Anterior cingulate cortex (tissue), 58 donors: ENCODE measurements at regions not wholly inside any gene's neighbourhood (a gene's known extent, or its start where the extent isn't known, plus 50 kb on each side); places are given as distances from the start of the nearest gene placed in this dataset.

ENCODE experiments used
- DNase-seq, 58 donors: peaks; one replicate each; lab custom pipeline; 2025; lab: John Stamatoyannopoulos, UW

DNA sequence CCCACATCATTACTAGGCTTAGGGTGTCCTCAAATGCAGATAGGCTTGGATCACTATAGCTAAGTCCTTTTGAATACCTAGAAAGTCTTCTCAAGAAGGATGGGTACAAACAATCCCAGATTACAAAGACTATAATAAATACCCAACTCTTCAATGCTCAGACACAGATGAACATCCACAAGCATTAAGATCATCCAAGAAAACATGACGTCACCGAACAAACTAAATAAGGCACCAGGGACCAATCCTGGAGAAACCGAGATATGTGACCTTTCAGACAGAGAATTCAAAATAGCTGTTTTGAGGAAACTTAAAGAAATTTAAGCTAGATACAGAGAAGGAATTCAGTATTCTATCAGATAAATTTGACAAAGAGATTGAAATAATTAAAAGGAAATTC, 108.0 kb upstream of the PLPP4 start:
- no peak for DNase-seq

DNA sequence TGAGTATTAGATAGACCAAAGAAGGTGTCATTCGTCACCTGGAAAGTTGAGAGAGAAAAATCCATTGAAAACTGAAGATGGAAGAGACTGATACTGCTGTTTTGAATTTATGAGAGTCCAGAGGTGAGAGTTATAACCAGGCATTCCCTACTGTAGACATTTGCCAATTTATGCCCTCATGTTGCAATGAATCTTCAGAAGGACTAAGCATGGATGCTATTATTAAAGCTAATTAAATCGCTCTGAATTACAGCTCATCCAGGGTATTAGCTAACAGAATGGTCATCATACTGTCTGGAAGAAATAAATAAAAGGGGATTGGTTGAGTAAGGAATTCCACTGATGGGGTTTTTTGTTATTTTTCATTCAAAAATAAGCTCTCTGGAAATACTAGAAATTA, 101.6 kb upstream of the PLPP4 start:
- no peak for DNase-seq

DNA sequence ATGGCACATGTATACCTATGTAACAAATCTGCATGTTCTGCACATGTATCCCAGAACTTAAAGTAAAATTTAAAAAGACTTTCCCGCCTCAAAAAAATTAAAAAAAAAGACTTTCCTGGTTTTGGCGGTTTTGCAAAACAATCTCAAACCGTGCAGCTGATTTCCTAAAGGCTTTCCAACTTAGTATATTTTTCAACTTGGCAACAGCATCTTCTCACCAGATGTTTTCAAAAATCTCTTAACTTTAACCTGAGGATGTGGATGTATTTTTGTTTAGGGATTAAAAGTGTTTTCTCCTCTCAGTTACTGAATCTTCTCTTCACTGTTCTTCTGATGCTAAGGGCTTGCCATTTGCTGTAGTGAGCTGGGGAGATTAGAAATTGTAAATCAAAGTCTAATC, 96.5 kb upstream of the PLPP4 start:
- DNase-seq = no peak

DNA sequence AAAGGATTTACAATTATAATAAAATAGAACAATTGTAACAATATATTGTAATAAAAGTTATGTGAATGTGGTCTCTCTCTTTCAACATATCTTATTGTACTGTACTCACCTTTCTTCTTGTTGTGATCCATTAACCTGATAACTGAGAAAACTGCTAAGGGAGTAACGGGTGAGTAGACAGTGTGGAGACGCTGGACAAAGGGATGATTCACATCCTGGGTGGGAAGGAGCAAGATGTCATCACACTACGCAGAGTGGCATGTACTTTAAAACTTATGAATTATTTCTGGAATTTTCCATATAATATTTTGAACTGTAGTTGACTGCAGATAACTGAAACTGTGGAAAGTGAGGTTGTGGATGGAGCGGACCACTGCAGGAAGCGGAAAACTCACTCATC, 91.2 kb upstream of the PLPP4 start:
- no peak for DNase-seq

DNA sequence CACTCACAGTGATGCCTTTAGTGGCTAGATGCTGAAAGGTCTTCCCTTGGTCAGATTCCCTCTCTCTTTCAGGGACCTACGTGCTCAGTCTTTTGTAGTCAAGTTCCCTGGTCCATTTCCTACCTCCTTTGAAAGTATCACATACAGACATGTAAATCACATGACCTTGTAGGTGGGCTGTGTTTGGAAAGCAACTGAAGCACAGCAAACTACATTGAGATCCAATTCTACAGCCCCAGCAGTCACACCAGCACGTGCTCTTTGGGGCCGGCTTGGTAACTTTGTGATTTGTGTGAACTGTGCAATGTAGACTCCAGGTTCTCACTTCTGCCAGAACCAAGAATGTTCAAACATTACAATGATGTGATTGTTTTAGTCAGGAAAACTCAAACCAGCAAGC, 89.7 kb upstream of the PLPP4 start:
- no peak for DNase-seq

DNA sequence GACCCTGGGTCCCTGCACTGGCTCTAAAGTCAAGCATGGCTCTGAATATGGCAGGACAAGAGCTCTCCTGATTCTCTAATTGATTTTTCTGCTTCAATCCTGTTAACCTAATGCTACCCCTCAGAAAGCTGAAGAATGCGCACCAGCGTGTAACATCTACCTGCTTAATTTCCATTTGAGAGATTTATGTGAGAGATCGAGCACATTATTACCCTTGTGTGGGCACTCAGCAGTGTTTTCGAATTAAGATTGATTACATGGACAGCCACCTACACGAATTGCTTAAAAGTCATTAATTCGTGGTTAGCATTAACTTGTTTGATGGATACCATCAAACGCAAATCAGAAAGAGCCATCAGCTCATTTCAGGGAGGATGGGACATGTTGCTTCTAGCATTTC, 88.7 kb upstream of the PLPP4 start:
- DNase-seq = no peak

DNA sequence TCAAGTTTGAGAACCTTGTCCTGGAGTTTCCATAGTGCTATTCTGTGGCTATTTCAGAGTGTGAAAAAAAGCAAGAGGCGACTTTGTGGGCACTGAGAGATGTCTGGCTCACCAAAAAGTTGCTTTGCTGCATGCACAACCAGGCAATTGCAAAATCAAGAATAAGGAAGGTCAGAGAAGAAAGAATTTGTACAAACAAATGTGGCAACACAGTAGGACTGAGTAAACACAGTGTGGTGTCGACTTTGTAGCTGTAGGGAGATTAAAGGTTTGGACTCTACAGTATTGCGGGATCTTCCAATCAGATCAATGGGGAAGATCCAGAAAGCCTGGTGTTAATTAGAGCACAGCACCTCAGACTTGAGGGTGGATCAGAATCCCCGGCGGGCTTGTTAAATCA, 88.1 kb upstream of the PLPP4 start:
- DNase-seq = no peak

DNA sequence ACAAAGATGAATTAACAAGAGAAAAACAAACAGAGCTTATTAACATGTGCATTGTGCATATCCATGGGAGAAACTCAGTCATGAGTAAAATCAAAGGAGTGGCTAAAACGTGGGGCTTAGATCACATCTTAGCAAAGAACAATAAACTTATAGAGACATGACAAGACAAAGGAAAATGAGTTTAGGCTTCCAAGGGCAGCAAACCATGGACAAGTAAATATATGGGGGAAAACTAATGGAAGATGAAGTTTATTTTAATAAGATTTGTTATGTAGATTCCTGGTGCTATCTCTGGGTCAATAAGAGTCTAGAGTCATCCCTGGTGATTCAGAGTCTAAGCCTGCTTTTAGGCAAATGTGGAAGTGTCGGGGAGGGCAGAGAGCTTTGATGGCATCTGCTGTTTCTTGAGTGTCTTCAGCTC, 87.2 kb upstream of the PLPP4 start:
- no peak for DNase-seq

DNA sequence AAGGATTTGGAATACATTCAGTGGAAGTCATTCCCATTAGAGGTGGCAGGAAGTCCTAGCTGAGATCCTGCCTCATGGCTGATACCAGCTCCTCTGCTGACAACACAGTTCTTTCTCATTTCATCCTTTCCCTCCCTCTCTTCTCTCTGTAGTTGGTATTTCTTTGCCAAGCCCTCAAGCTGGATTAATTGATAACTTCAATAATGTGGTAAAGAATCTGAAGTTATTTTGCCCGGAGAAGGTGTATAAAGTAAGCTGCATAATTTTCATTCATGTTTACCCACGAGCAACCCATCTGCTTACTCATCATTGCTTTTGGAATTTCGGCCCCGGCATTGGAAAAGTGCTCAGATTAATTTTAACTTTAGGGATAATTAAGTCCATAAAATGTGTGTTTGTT, 85.2 kb upstream of the PLPP4 start:
- no peak for DNase-seq

DNA sequence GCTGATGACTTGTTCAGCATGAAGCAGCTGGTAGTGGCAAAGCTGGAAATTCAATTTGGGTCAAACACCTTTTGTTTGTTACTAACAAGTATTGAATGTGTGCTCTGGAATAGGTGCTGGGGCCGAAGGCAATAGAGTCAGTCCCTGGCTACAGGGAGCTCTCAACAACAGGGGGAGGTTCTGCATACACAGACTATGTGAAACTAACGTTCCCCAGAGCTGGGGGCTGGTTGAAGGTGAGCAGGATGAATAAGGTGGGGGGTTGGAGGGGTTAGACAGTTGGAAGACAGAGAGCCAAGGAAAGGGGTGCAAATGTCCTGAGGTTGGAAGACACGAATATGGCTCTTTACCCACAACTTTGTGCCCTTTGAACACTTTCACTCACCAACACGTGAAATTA, 84.1 kb upstream of the PLPP4 start:
- DNase-seq = no peak

DNA sequence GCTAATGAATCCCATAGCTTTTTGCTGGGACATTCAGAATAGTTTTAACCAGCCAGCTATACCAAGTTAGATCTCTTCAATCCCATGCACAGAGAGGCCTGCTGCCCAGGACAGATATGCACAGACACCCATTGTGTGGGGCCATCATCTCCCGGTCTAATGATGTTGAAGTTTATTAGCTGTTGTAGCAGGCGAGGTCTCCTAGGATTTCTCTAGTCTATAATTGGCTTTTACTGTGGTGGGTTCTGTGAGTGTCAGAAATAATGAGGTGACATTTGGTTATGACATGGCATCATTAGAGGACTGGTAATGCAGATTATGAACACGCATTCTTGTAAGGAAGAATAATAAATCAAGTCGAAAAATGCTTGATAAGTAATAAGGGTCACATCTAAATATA, 81.4 kb upstream of the PLPP4 start:
- DNase-seq = no peak

DNA sequence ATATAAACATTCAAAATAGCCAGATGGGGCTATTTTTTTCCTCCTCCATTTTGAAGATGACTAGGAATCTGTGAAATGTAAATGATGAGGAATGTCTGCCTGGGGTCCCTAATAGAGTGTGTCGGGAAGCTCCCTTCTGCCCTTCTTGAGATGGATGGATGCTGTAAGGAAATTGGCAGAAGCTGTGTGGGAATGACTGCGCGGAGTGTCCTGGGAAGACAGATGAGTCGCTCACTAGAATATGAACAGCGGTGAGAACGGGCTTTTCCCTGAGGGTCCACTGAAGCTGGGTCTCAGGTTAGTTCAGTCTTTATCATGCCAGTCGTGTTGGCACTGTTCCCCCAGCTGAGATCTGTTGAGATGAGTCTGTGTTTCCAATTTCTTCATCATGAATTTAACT, 75.1 kb upstream of the PLPP4 start:
- DNase-seq = no peak

DNA sequence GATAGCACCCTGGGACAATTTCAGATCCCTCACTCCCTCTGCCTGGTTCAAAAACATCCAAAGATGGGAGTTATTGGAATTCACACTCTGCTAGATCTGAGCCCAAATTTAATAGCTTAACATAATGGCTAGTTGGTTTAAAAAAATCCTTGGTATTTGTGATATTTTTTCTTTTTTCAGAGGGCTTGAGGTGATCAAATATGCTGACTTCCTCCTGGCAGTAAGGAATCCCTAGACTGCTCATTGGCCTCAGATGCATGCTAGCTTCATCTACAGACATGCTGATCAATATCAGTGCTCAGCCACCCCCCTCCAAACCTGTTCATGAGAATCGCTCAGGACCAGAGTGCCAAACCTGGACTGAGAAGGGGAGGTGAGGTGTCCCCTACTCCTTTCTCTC, 74.7 kb upstream of the PLPP4 start:
- no peak for DNase-seq

DNA sequence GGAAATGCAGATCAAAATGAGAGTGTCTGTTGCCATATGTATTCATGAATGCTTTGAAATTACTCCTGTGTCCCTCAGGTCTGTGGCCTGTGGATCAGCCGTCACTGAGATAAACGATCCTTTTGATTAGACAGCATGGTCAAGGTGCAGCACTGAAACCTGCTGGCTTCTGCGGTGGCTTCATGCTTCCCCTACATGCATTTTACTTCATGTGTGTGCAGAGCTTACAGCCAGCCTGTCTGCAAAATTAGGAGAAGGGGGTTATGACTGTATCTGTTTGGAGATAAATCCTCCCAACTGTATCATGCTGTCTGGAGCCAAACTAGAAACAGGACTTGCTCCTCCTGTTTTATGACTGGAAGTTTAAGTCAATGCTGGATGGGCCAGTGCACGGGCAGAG, 71.0 kb upstream of the PLPP4 start:
- no peak for DNase-seq

DNA sequence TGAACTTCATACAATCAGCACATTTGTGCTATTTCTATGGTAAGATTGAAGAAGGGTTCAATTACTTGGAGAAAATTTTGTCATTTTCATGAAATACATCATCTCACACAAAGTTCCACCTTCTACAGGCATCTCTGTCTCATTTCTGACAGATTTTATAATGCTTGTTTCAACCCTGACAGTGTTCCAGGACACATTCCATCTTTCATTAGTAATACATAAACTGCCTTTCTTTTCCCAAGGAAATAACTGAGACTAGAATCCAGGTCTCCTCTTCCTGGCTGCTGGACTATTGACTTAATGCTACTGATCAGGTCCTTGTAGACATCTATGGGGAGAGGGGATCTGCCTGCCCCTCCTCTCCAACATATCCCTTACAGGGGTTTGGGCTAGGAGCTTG, 70.1 kb upstream of the PLPP4 start:
- DNase-seq = no peak

DNA sequence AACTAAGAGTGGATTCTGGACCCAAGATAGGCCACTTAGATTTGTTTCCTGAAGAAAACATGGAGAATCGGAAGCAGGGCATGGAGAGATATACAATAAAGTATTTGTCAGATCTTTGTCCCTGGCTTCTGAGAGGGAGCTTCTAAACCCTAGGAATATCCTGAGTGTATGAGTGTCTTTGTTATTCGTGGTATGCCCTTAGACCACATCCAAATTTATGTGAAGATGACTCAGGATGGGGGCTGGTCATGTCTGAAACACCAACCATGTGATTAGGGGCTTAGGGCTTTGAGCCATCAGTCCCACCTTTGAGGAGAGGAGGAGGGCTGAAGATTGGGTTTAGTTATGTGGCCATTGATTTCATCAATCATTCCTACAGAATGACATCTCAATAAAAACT, 69.7 kb upstream of the PLPP4 start:
- DNase-seq = no peak

DNA sequence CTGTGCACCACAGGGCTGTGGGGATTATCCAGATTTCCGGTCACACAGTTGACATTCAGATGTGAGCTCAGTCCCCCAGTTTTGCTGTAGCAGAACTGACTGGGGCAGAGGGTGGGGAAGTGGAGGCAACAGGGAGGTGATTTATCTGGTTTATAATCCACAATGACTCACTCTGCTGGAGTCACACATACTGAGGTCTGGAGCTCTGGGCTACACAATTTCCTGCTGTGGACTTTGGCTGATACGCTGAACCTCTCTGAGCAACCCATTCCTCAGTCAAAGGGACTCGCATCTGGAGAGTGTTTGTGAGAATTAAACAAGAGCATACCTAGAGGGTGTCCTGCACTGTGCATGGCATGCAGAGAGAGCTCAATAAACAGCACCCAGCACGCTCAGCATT, 64.8 kb upstream of the PLPP4 start:
- DNase-seq = no peak

DNA sequence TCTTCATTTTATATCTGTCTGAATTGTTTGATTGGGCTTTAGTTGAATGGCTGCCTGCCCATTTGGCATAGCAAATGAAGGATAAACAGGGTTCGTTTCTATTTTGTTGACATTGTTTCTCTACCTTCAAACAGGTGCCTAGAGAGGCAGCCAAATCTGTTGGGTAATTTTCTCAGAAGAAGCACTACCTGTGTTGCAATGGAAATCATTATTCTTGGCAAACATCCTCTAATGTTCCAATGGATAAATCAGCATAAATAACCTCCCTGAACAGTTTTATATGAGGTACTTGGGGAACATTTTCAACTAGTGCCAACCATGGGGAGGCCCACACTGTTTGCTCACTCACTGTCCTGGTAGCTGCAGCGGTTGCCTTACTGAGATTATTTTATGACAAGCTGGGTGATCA, 64.4 kb upstream of the PLPP4 start:
- DNase-seq = no peak

DNA sequence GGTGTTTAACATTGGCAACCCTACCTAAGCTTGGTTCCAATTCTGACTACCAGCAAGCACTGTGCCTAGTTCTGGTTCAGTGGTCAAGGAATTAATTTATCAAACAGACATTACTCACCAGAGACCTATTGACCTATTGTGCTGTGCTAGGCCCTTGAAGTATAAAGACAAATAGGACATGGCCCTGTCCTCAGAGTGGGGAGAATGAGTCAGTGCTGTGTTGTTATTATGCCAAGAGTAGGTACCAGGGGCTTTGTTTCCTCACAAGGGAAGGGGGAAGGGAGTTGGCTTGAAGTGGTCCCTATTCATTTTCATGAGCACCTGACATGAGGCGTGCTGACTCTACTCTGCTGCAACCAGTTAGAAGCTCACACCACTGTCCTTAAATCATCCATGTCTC, 62.6 kb upstream of the PLPP4 start:
- no peak for DNase-seq

DNA sequence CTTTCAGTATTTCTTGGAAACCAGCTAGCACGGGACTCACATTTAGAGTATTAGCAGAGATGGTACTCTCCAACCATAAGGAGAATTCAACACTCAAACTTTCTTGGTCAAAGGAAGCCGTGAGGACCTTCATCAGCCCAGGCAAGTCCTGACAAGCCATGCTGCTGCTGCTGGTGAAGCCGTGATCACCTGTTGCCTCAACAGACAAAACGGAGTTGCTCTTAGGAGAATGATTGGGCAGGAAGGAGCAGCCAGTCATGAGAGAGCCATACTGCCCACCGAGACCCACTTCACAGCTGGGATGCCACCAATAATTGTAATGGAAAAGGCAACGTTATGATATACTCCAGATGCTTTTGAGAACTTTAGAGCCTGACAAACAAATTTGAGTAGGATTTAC, 60.8 kb upstream of the PLPP4 start:
- DNase-seq = no peak

DNA sequence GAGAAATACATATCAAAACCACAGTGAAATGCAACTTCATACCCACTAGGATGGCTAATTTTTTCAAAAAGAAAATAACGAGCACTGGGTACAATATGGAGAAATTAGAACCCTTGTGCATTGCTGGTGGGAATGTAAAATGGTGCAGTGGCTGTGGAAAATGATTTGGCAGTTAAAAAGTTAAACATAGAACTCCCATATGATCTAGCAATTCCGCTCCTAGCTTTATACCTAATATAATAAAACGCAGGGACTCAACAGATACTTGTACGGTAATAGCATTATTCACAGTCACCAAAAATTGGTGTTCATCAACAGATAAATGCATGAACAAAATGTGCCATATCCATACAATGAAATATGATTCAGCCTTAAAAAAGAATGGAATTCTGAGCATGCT, 58.8 kb upstream of the PLPP4 start:
- no peak for DNase-seq

DNA sequence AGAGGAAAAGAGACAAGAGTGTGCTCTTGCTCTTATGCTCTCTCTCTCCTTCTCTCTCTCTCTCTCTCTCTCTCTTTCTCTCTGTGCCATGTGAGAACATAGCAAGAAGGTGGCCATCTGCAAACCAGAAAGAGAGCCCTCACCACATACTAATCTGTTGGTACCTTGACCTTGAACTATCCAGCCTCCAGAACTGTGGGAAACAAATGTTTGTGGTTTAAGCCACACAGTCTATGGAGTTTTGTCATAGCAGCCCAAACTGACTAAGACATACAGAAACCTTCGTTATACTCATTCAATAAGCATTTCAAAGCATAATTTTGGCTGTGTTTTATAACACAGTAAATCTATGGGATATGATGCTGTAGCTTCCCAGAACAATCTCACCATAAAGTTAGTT, 56.4 kb upstream of the PLPP4 start:
- DNase-seq = no peak

DNA sequence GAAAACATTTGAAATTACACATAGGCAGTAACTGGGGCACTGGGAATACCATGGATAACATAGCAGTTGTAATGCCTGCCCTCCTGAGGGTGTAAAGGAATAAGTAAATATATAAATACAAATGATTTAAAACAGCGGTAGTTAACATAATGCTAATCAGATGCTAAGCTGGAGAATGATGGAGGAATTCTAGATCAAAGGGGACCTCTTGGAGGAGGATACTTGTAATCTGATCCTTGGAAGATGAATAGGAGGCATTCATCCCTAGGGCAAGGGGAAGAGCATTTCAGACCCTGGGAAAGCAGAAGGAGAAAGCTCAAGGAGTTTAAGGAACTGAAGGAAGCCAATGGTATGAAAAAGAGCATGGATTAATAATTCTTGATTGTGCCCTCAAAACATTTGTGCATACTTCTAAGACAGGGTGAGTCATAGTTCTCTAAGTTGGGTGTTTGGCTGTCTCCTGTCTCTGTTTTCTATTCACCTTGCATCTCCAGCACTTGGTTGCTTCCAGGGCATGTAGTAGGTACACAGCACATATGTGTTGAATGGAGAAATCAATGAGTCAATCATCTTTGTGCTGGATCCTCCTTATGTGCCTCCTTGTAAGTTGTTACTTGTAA, 54.8 kb upstream of the PLPP4 start:
- DNase-seq = no peak

DNA sequence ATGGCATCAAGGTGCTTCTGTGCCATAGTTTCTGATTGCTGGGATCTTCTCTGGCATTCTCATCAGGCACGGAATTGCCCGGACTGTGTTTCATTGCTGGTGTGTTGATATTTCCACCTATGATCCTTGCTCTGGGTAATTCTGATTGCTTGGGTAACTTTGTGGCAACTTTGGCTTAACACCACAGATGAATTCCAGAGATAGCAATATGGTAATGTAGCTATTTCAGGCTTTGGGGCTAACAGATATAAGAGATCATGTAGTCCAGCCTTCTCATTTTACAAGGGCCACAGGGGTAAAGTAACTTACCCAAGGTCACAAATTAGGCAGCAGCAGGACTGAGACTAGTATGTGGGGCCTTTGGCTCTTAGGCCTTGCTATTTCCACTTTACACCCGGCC, 53.9 kb upstream of the PLPP4 start:
- DNase-seq = no peak
